CD4-positive, alpha-beta T cell treated with Interleukin-12 subunit alpha and Interleukin-12 subunit beta, for 1 hour (primary cell): ENCODE measurements at regions not wholly inside any gene's neighbourhood (a gene's known extent, or its start where the extent isn't known, plus 50 kb on each side); places are given as distances from the start of the nearest gene placed in this dataset.
"Not testable (repeated sequence)": the region's sequence is repeated elsewhere in the genome, so short reads cannot be mapped to it uniquely, and the experiment has no call there.

Experiments used
- DNase-seq: peaks from one replicate; pipeline ENCODE4 v3.0.0-alpha.2; 2020

GRCh38 chr7:150110882-150111281, 212.3 kb upstream of the LRRC61 start:
- not testable (repeated sequence) for DNase-seq

- not testable (repeated sequence) for DNase-seq
Observed at GRCh38 chr7:150111373-150112139, 211.6 kb upstream of the LRRC61 start.

- DNase-seq, result not testable (repeated sequence)
Observed at GRCh38 chr7:150113301-150113700, 209.9 kb upstream of the LRRC61 start.

- DNase-seq, result not testable (repeated sequence)
Observed at GRCh38 chr7:150114591-150114990, 208.6 kb upstream of the LRRC61 start.

- not testable (repeated sequence) for DNase-seq
Observed at GRCh38 chr7:150119966-150120365, 203.2 kb upstream of the LRRC61 start.

- not testable (repeated sequence) for DNase-seq
Observed at GRCh38 chr7:150125831-150126230, 197.3 kb upstream of the LRRC61 start.

- not testable (repeated sequence) for DNase-seq
Observed at GRCh38 chr7:150134451-150134850, 188.7 kb upstream of the LRRC61 start.

GRCh38 chr7:150135620-150136190, 187.4 kb upstream of the LRRC61 start:
- not testable (repeated sequence) for DNase-seq

GRCh38 chr7:150139840-150140239, 183.3 kb upstream of the LRRC61 start:
- DNase-seq, result not testable (repeated sequence)

GRCh38 chr7:150141525-150142345, 181.4 kb upstream of the LRRC61 start:
- DNase-seq, result not testable (repeated sequence)

- DNase-seq, result not testable (repeated sequence)
Observed at GRCh38 chr7:150146124-150146523, 177.0 kb upstream of the LRRC61 start.

- DNase-seq, result not testable (repeated sequence)
Observed at GRCh38 chr7:150147524-150147923, 175.6 kb upstream of the LRRC61 start.

GRCh38 chr7:150156015-150156414, 167.1 kb upstream of the LRRC61 start:
- not testable (repeated sequence) for DNase-seq

GRCh38 chr7:150158696-150159095, 164.5 kb upstream of the LRRC61 start:
- not testable (repeated sequence) for DNase-seq

- not testable (repeated sequence) for DNase-seq
Observed at GRCh38 chr7:150169515-150169914, 153.6 kb upstream of the LRRC61 start.

- not testable (repeated sequence) for DNase-seq
Observed at GRCh38 chr7:150169943-150170490, 153.1 kb upstream of the LRRC61 start.

- not testable (repeated sequence) for DNase-seq
Observed at GRCh38 chr7:150183602-150184001, 139.6 kb upstream of the LRRC61 start.

- DNase-seq, result not testable (repeated sequence)
Observed at GRCh38 chr7:150189963-150190362, 133.2 kb upstream of the LRRC61 start.

GRCh38 chr7:150192541-150192940, 130.6 kb upstream of the LRRC61 start:
- DNase-seq, result not testable (repeated sequence)

- DNase-seq, result peak; percentile 18
Observed at GRCh38 chr7:150193866-150194265, 129.3 kb upstream of the LRRC61 start.
